Posterior cingulate gyrus (tissue), 11 donors: ENCODE measurements at regions not wholly inside any gene's neighbourhood (a gene's known extent, or its start where the extent isn't known, plus 50 kb on each side); places are given as distances from the start of the nearest gene placed in this dataset.

Experiments
- DNase-seq, 10 donors: peaks; one replicate each; pipeline versions ENCODE4 v3.0.0 to v3.0.0-alpha.2; 2020 to 2021; ENCODE audit warnings: mixed read lengths in 3 of 10
- intact Hi-C: fragments of 100-400 bp; cut with DNase I; formaldehyde crosslinking; loops from one replicate; pipeline ENCODE4 v1.15.1; 2023

- intact Hi-C loops, result no loop called here
- DNase-seq, result no peak
These were observed 135.9 kb upstream of the FRY start for GRCh38 chr13:31895691-31896090.

GRCh38 chr13:31896427-31896826 lies 135.1 kb upstream of the FRY start:
- intact Hi-C loops, result no loop called here
- DNase-seq, result no peak

- intact Hi-C loops, result no loop called here
- no peak for DNase-seq
These were observed 133.0 kb upstream of the FRY start for GRCh38 chr13:31898378-31899071.

GRCh38 chr13:31901985-31902384 lies 129.6 kb upstream of the FRY start:
- intact Hi-C loops, result no loop called here
- DNase-seq, result no peak

GRCh38 chr13:31903111-31903815 lies 128.3 kb upstream of the FRY start:
- intact Hi-C loops, result no loop called here
- DNase-seq, result no peak

GRCh38 chr13:31904941-31905824 lies 126.4 kb upstream of the FRY start:
- intact Hi-C loops, result no loop called here
- no peak for DNase-seq

GRCh38 chr13:31905961-31906360 lies 125.6 kb upstream of the FRY start:
- intact Hi-C loops, result no loop called here
- no peak for DNase-seq

- no peak for DNase-seq
- intact Hi-C loops, result no loop called here
These were observed 122.7 kb upstream of the FRY start for GRCh38 chr13:31908696-31909411.

- intact Hi-C loops, result loop anchor here (10.0 kb wide), 1 partner anchor 675 kb away; the partner anchor contains the start of gene PDS5B
- DNase-seq, result peak in 6 of 10 donors; percentile 22 to 87 (median 54)
These were observed 121.6 kb upstream of the FRY start for GRCh38 chr13:31909864-31910551.

- no peak for DNase-seq
- intact Hi-C loops, result loop anchor here (10.0 kb wide), 1 partner anchor 674 kb away; the partner anchor contains the start of gene PDS5B
These were observed 120.9 kb upstream of the FRY start for GRCh38 chr13:31910633-31911032.

- DNase-seq, result no peak
- intact Hi-C loops, result loop anchor here (10.0 kb wide), 1 partner anchor 672 kb away; the partner anchor contains the start of gene PDS5B
These were observed 118.8 kb upstream of the FRY start for GRCh38 chr13:31912647-31913401.

GRCh38 chr13:31913459-31913858 lies 118.1 kb upstream of the FRY start:
- no peak for DNase-seq

GRCh38 chr13:31914843-31915242 lies 116.7 kb upstream of the FRY start:
- intact Hi-C loops, result loop anchor here (10.0 kb wide), 1 partner anchor 670 kb away; the partner anchor contains the start of gene PDS5B
- DNase-seq, result no peak

More at GRCh38 chr13:31913459-31913858, 118.1 kb upstream of the FRY start:
- intact Hi-C loops, result loop anchor here (10.0 kb wide), 1 partner anchor 671 kb away; the partner anchor contains the start of gene PDS5B

GRCh38 chr13:31918707-31919106 lies 112.9 kb upstream of the FRY start:
- intact Hi-C loops, result loop anchor here (10.0 kb wide), 1 partner anchor 666 kb away; the partner anchor contains the start of gene PDS5B
- DNase-seq, result no peak

GRCh38 chr13:31919241-31919640 lies 112.3 kb upstream of the FRY start:
- DNase-seq, result no peak
- intact Hi-C loops, result loop anchor here (10.0 kb wide), 1 partner anchor 666 kb away; the partner anchor contains the start of gene PDS5B

- no peak for DNase-seq
- intact Hi-C loops, result loop anchor here (10.0 kb wide), 1 partner anchor 665 kb away; the partner anchor contains the start of gene PDS5B
These were observed 111.4 kb upstream of the FRY start for GRCh38 chr13:31919971-31920726.

GRCh38 chr13:31920727-31921100 lies 110.9 kb upstream of the FRY start:
- no peak for DNase-seq
- intact Hi-C loops, result no loop called here

- intact Hi-C loops, result no loop called here
- DNase-seq, result no peak
These were observed 108.8 kb upstream of the FRY start for GRCh38 chr13:31922724-31923123.
